IPS DF 4.7 (cell line): ENCODE measurements at regions not wholly inside any gene's neighbourhood (a gene's known extent, or its start where the extent isn't known, plus 50 kb on each side); places are given as distances from the start of the nearest gene placed in this dataset.

Experiments
- DNase-seq: peaks from one replicate; pipeline ENCODE4 v3.0.0-alpha.2; 2013; ENCODE audit warnings: low spot score; ENCODE audit errors: extremely low read depth

GRCh38 chr10:88023676-88024075 lies 160.3 kb downstream of the PTEN start:
- DNase-seq, result no peak

GRCh38 chr10:88026031-88026430 lies 162.6 kb downstream of the PTEN start:
- no peak for DNase-seq

- DNase-seq, result no peak
Observed at GRCh38 chr10:88027570-88027969, 164.1 kb downstream of the PTEN start.

GRCh38 chr10:88028072-88028471 lies 164.6 kb downstream of the PTEN start:
- no peak for DNase-seq

GRCh38 chr10:88028654-88029053 lies 165.2 kb downstream of the PTEN start:
- DNase-seq, result no peak

- DNase-seq, result no peak
Observed at GRCh38 chr10:88032566-88032965, 169.1 kb downstream of the PTEN start.

- no peak for DNase-seq
Observed at GRCh38 chr10:88033385-88033784, 170.0 kb downstream of the PTEN start.

GRCh38 chr10:88033793-88034192 lies 170.4 kb downstream of the PTEN start:
- no peak for DNase-seq

GRCh38 chr10:88036126-88036525 lies 172.7 kb downstream of the PTEN start:
- DNase-seq, result no peak

GRCh38 chr10:88037623-88038022 lies 174.2 kb downstream of the PTEN start:
- DNase-seq, result no peak

GRCh38 chr10:88038268-88038667 lies 174.8 kb downstream of the PTEN start:
- no peak for DNase-seq

- no peak for DNase-seq
Observed at GRCh38 chr10:88039496-88040200, 176.2 kb downstream of the PTEN start.

GRCh38 chr10:88041243-88042159 lies 178.1 kb downstream of the PTEN start:
- DNase-seq, result no peak

- DNase-seq, result no peak
Observed at GRCh38 chr10:88042160-88043100, 179.0 kb downstream of the PTEN start.

- DNase-seq, result no peak
Observed at GRCh38 chr10:88045096-88045495, 181.7 kb downstream of the PTEN start.

GRCh38 chr10:88045656-88046415 lies 182.4 kb downstream of the PTEN start:
- no peak for DNase-seq

- no peak for DNase-seq
Observed at GRCh38 chr10:88047579-88047978, 184.2 kb downstream of the PTEN start.

GRCh38 chr10:88048312-88048711 lies 184.9 kb downstream of the PTEN start:
- DNase-seq, result no peak

GRCh38 chr10:88049204-88049603 lies 185.8 kb downstream of the PTEN start:
- no peak for DNase-seq

- DNase-seq, result no peak
Observed at GRCh38 chr10:88057720-88058119, 194.3 kb downstream of the PTEN start.

GRCh38 chr10:88058750-88059149 lies 195.3 kb downstream of the PTEN start:
- no peak for DNase-seq
